HAP-1 (cell line): ENCODE measurements at regions not wholly inside any gene's neighbourhood (a gene's known extent, or its start where the extent isn't known, plus 50 kb on each side); places are given as distances from the start of the nearest gene placed in this dataset.
"Not testable (repeated sequence)": the region's sequence is repeated elsewhere in the genome, so short reads cannot be mapped to it uniquely, and the experiment has no call there.

Experiments used
- DNase-seq, 2 experiments: peaks; one replicate each; pipeline ENCODE4 v3.0.0-alpha.2; 2016 to 2020; ENCODE audit warnings: low spot score in 2 of 2
- H3K27me3 ChIP-seq: fragments of 250-450 bp; sonication (Bioruptor Pico); 2 replicates; pipeline ENCODE4 v1.5.1; 2020; ENCODE audit warnings: low read depth, mild to moderate bottlenecking, moderate library complexity
- H3K36me3 ChIP-seq: fragments of 250-450 bp; sonication (Bioruptor Pico); replicated peaks from 2 replicates; pipeline ENCODE4 v1.5.1; 2020; ENCODE audit warnings: mild to moderate bottlenecking
- H3K4me1 ChIP-seq: fragments of 250-450 bp; sonication (Bioruptor Pico); 2 replicates; pipeline ENCODE4 v1.5.1; 2020; ENCODE audit warnings: mild to moderate bottlenecking
- H3K4me3 ChIP-seq: fragments of 250-450 bp; sonication (Bioruptor Pico); 2 replicates; pipeline ENCODE4 v1.5.1; 2020; ENCODE audit warnings: mild to moderate bottlenecking, moderate library complexity
- H3K9me3 ChIP-seq: fragments of 250-450 bp; sonication (Bioruptor Pico); 2 replicates; pipeline ENCODE4 v1.5.1; 2020; ENCODE audit warnings: mild to moderate bottlenecking, moderate library complexity
- in situ Hi-C: fragments of 300-500 bp; cut with MboI; formaldehyde crosslinking; loops from 3 replicates; pipeline ENCODE4 v1.14.3; 2020; ENCODE audit warnings: low sequenced_read_pairs, inconsistent platforms, mixed read lengths

DNA sequence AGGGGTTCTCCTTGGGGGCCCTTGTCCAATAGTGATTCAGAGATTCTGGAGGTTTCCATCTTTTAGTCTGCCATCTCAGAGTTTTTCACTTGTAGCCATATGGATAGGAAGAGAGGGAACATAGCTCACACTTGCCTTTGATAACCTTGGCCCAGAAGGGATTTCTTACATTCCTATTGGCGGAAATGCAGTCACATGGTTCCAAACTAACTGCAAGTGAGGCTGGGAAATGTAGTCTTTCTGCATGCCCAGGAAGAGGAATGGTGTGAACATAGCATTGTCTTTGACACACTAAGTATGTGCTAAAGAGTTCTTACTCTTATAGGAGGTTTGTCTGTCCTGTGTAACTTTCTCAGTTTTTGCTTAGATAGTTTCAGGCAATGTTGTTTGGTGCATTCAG lies 161.8 kb upstream of the OSBPL11 start:
- H3K36me3 ChIP-seq, H3K4me3 ChIP-seq, H3K9me3 ChIP-seq, in situ Hi-C loops, H3K4me1 ChIP-seq, H3K27me3 ChIP-seq, DNase-seq: not testable (repeated sequence)

DNA sequence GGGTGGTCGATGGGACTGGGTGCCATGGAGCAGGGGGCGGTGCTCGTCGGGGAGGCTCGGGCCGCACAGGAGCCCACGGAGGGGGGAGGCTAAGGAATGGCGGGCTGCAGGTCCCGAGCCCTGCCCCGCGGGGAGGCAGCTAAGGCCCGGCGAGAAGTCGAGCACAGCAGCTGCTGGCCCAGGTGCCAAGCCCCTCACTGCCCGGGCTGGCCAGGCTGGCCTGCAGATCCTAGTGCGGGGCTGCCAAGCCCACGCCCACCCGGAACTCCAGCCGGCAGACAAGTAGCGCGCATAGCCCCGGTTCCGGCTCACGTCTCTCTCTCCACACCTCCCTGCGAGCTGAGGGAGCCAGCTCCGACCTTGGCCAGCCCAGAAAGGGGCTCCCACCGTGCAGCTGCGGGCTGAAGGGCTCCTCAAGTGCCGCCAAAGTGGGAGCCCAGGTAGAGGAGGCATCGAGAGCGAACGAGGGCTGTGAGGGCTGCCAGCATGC lies 163.4 kb upstream of the OSBPL11 start:
- DNase-seq, H3K4me3 ChIP-seq, H3K9me3 ChIP-seq, H3K36me3 ChIP-seq, H3K27me3 ChIP-seq, H3K4me1 ChIP-seq, in situ Hi-C loops: not testable (repeated sequence)

DNA sequence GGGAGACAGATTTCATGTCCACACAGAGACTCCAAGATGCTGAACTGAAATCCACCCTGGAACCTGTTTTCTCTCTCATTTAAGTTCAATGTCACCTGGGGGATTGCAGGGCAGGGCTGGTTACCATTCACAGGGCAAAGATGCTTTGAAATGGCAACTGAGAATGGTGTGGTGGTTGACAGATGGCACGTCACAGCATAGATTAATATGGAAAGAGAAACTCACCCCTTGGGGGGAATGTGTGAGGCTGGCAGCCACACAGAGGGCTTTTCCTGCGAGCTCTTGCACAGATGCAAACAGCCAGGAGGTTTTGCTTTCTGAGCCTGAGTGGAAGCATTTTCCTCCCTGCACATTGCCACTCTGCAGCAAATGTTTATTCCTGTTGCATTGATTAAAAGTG lies 167.3 kb upstream of the OSBPL11 start:
- H3K4me3 ChIP-seq, H3K36me3 ChIP-seq, H3K4me1 ChIP-seq, H3K9me3 ChIP-seq, DNase-seq, H3K27me3 ChIP-seq, in situ Hi-C loops: not testable (repeated sequence)

DNA sequence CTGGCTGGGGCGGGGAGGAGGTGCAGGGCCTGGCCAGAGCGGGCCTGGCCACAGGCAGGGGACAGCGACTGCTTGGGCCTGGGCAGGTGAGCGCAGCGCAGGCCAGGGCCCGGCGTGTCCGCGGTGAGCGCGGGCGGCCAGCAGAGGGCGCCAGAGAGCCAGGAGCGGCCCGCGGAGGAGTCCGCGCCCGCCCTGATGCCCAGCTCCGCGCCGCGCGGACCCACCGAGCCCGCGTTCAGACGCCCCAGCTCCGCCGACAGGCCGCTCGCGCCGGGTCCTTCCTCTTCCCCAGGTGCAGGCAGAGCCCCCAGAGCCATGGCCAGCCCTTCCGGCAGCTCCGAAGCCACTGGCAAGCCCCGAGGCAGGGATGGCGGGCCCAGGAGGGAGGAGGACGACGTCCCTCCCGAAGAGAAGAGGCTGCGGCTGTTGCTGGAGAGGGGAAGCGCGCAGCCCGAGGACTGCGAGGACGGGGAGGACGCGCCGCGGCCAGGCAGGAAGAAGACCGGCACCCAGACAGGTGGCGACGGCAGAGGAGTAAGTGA lies 171.1 kb upstream of the OSBPL11 start:
- peak; percentile 18 to 71 for DNase-seq
- H3K4me1 ChIP-seq, H3K27me3 ChIP-seq, H3K9me3 ChIP-seq, in situ Hi-C loops, H3K36me3 ChIP-seq: not testable (repeated sequence)
- peak overlapping the region; percentile 34 for H3K4me3 ChIP-seq

DNA sequence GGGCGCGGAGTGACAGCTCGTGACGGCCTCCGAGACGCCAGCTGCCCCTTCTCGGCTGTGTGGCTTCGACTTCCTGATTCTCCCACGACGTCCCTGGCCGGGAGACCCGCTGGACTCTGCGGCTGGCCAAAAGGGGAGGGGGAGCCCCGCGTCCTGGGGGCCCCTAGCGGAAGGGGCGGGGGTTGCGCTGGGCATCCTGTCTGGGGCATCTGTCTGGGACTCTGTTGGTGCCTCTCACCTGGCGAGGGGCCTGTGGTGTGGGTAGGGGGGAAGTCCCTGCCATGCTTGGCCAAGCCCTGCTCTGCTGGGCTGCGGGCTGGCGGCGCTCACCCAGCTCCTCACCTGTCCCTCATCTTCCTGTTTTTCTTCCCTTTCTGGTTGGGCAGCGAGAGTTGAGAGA lies 171.6 kb upstream of the OSBPL11 start:
- H3K4me1 ChIP-seq, H3K9me3 ChIP-seq, H3K27me3 ChIP-seq, in situ Hi-C loops, H3K36me3 ChIP-seq, H3K4me3 ChIP-seq, DNase-seq: not testable (repeated sequence)

DNA sequence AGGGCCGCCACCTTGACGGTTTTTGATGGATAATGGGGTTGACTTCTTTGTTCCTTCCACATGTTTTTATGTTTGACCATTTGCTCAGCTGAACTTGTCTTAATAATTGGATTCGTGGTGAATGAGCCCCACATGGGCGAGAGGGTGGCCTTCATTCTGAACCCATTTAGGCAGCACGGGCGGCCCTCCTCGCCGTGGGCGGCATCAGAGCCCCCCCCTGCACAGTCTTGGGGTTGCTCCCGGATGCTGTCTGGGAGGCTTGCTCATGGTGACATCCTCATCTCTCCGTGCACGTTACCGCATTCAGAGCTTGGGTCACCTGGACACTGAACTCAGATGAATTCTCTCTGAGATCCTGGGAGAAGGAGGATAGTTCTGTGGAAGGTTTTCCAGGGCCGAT lies 172.3 kb upstream of the OSBPL11 start:
- Histone ChIP-seq H3K4me3 (no peak overlapping the region), H3K4me1 (no peaks in the 10 kb centered on the region), H3K36me3 (no peaks in the 10 kb centered on the region), H3K27me3 (no peaks in the 10 kb centered on the region), H3K9me3 (no peaks in the 10 kb centered on the region)
- in situ Hi-C loops = no loop called here
- no peak for DNase-seq

DNA sequence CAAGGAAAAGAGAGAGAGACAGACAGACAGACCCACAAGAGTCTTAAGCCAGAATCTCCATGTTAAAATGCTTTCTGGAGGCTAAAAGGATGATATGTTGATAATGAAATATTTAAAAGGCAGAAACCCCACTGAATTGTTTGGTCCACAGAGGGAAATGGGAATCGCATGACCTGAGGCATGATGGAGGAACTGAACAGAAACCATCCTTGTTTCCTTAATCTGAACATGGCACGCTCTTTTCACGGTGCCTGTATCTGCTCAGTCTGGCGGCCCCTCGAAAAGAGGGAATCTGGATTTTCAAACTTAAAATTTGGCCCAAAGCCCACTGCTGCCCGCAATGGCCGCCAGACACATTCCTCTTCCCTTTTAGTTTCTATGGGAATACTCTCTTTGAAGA lies 173.5 kb upstream of the OSBPL11 start:
- H3K4me1 ChIP-seq, in situ Hi-C loops, DNase-seq, H3K9me3 ChIP-seq, H3K36me3 ChIP-seq, H3K4me3 ChIP-seq, H3K27me3 ChIP-seq: not testable (repeated sequence)

DNA sequence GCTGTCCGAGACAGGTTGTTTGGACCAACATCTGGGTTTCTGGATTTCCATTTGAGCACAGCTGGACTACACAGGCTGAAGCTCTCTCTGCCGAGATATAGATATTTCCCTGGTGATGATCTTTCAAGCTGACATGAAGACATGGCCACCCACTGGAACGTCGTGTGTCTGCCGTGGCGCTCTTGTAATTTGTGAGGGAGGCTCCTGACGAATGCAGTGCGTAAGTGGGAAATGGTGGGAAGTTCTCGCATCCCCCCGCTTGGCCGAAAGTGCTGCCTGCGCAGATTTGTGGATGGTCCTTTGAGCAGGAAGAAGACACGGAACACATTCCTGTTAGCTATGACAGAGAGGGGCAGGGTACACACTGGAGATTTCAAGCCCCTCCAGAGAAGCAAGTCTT lies 176.2 kb upstream of the OSBPL11 start:
- H3K27me3 ChIP-seq, DNase-seq, in situ Hi-C loops, H3K9me3 ChIP-seq, H3K36me3 ChIP-seq, H3K4me3 ChIP-seq, H3K4me1 ChIP-seq: not testable (repeated sequence)

DNA sequence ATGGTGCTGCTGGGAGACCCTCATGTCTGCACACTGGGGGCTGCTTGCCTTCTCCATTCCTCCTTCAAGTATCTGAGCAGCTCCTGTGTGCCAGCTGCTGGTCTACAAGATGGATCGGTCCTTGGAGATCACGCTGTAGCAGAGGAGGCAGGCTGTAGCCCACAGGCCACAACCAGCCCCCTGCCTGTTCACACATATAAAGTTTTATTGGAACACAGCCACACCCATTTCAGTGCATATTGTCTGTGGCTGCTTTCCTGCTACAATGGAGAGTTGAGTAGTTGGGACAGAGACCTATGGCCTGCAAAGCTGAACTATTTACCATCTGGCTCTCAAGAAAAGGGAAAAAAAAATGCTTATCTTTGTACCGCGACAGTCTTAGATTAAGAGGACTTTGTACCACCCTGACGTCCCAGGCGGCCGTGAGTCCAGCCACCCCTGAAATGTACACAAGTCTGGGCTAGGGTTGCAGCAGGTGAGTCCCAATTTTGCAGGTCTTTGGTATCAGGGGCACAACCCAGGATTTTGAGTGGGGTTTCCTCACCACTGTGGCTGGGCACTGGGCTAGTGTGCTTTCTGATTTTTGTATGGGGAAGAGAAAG lies 179.2 kb upstream of the OSBPL11 start:
- DNase-seq, H3K36me3 ChIP-seq, H3K27me3 ChIP-seq, H3K4me1 ChIP-seq, H3K4me3 ChIP-seq, H3K9me3 ChIP-seq, in situ Hi-C loops: not testable (repeated sequence)

DNA sequence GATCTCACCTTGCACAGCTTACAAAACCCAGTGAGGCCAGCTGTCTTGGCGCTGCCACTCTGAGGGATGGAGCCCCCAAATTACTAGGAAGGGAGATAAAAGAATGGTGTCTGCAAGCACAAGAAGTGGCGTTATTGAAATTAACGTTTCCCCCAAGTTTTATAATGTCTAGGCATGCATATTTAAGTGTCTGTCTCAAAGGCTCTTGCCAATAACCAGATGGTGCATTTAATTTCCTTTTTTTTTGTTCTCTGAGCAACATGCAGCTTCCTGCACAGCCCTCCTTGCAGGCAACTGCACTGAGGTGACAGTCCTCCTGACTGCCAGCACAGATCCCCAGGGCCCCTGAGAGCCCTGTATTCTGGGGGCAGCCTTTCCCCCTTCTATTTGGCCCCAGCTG lies 179.8 kb upstream of the OSBPL11 start:
- H3K9me3 ChIP-seq, H3K27me3 ChIP-seq, H3K4me3 ChIP-seq, H3K4me1 ChIP-seq, DNase-seq, in situ Hi-C loops, H3K36me3 ChIP-seq: not testable (repeated sequence)

DNA sequence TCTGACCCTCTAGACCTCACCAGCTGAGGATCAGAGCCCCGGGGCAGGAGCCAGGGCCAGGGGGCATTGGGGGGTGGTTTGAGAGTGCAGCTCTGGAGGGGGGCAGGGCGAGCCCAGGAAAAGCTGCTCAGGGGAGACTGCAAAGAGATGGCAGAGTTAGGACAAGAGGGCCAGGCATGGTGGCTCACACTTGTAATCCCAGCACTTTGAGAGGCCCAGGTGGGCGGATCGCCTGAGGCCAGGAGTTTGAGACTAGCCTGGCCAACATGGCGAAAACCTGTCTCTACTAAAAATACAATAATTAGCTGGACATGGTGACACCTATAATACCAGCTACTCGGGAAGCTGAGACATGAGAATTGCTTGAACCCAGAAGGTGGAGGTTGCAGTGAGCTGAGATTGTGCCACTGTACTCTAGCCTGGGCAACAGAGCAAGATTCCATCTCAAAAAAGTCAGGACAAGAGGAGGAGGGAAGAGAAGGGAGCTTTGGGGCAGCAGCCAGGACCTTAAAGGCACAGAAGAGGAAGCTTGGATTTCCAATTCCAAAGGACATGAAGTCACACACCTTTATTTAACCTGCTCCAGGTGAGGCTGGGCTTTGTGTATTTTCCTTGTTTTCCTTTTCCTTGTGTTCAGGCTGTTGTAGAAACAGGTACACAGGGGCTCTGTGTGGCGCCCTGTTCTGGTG lies 180.5 kb upstream of the OSBPL11 start:
- H3K36me3 ChIP-seq, H3K4me1 ChIP-seq, H3K4me3 ChIP-seq, DNase-seq, in situ Hi-C loops, H3K27me3 ChIP-seq, H3K9me3 ChIP-seq: not testable (repeated sequence)

DNA sequence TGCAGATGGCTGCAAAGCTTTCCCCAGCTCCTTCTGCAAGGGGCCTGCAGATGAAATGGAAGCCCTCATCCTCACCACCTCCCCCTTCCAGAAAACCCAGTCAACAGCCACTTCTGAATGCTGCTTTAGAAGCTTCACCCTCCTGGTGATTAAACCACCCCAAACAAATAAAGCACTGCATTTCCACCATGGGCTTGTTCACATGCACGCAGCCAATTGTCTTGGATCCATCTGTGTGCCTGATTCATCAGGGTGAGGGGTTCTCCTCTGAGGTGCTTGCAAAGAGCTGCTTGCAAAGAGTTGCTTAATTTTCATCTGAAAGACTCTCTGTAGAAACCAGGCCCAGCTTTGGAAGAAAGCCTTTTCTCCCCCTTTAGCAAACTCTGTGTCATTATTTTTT lies 184.0 kb upstream of the OSBPL11 start:
- H3K9me3 ChIP-seq, in situ Hi-C loops: not testable (repeated sequence)

DNA sequence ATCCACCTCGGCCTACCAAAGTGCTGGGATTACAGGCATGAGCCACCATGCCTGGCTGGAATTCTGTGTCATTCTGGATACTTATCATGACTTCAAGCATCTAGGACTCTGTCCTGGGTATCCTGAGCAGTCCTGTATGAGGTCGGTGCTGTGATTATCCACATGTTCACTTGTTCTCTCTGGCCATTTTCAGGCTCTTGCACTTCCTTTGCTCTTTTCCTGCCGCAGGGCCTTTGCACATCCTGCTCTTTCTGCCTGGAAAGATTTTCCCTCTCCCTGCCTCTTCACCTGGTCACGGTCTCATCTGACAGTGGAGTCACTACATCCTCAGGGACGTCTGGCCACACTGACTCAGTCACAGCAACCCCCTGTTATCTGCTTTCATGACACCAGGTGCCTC lies 184.6 kb upstream of the OSBPL11 start:
- H3K36me3 ChIP-seq, in situ Hi-C loops, DNase-seq, H3K4me3 ChIP-seq, H3K27me3 ChIP-seq, H3K9me3 ChIP-seq, H3K4me1 ChIP-seq: not testable (repeated sequence)

More for the DNA sequence above, 184.0 kb upstream of the OSBPL11 start:
- not testable (repeated sequence) for H3K4me1 ChIP-seq, H3K4me3 ChIP-seq, H3K36me3 ChIP-seq, H3K27me3 ChIP-seq
- peak in 1 of 2 experiments; percentile 14 for DNase-seq

DNA sequence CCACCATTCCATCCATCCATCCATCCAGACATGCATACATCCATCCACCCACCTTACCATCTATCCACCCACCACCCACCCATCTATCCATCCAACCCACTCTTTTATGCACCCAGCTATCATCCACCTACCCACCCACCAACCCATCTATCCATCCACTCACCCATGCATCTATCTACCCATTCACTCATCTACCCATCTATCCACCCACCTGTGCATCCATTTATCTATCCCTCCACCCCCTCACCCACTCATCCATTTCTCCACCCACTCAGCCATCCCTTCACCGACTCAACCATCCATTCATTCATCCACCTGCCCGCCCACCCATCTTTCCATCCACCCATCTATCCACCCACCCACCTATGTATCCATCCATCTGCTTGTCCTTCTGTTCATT lies 186.4 kb upstream of the OSBPL11 start:
- H3K9me3 ChIP-seq, in situ Hi-C loops, DNase-seq, H3K27me3 ChIP-seq, H3K36me3 ChIP-seq, H3K4me1 ChIP-seq, H3K4me3 ChIP-seq: not testable (repeated sequence)

DNA sequence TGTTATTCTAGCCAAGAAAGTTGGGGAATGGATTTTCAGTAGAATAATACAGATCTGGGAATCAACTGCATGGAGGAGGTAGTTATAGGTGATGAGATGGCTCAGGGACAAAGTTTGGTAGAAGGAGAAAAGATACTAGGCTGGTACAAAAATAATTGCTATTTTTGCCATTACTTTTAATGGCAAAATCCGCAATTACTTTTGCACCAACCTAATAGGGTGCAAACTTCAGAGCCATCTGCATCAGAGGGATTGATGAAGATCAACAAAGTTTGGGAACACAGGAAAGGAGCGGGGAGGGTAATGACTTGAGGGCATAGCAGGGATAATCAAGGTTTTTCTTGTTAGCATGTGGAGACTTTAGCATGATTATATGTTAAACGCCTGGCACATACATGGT lies 178.7 kb upstream of the ROPN1B start:
- H3K4me1 ChIP-seq, DNase-seq, H3K36me3 ChIP-seq, H3K27me3 ChIP-seq, H3K9me3 ChIP-seq, H3K4me3 ChIP-seq, in situ Hi-C loops: not testable (repeated sequence)
